ENCODE measurements at regions not wholly inside any gene's neighbourhood (a gene's known extent, or its start where the extent isn't known, plus 50 kb on each side); places are given as distances from the start of the nearest gene placed in this dataset.
"Not testable (repeated sequence)": the region's sequence is repeated elsewhere in the genome, so short reads cannot be mapped to it uniquely, and the experiment has no call there.

DNA sequence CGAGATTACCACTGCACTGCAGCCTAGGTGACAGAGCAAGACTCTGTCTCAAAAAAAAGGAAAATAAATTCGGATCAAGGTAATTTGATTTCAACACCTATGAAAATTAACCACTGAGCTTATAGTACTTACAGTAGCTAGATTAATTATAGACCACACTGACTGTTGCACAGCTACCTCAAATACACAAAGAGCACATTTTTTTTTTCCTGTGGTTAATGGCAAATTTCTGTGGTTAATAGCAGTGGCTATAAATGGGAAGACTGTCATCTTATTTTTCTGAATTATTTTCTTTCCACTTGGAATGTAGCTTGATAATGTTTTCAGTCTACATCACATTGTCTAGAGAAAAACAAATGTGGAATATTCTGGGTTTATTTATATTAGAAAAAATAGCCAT is 1661.6 kb upstream of the PCDH7 start:
- no peak overlapping the region for H3K4me3 Mint-ChIP-seq
- H3K9me3 Mint-ChIP-seq (ENCODE audit: low read depth) = peaks cover 11% of the 10 kb centered on the region
- H3K27me3 Mint-ChIP-seq = no peaks in the 10 kb centered on the region
- H3K27ac Mint-ChIP-seq = no peak overlapping the region
- no peaks in the 10 kb centered on the region for H3K4me1 Mint-ChIP-seq (ENCODE audit: low read depth)
- H3K36me3 Mint-ChIP-seq = no peaks in the 10 kb centered on the region

DNA sequence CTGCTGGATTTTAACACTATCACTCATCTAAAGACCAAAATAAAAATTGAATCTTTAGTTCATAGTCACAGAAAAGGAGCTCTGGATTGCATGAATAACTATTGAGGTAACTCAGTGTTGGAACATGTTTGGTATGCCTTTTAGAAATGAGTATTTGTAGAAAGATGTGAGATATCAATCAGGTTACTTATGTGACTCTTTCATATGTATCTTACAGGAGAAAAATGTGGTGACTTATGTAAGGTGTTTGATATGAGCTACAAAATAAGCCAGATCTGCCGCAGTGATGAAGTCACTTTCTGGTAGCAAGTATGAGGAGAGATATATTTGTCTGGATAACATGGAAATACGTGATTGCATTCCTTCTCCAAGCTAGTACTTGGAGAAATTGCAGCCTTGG is 1653.3 kb upstream of the PCDH7 start:
- no peaks in the 10 kb centered on the region for H3K36me3 Mint-ChIP-seq
- H3K4me3 Mint-ChIP-seq = no peak overlapping the region
- H3K9me3 Mint-ChIP-seq (ENCODE audit: low read depth) = peaks cover 21% of the 10 kb centered on the region
- H3K4me1 Mint-ChIP-seq (ENCODE audit: low read depth) = no peaks in the 10 kb centered on the region
- H3K27ac Mint-ChIP-seq = no peak overlapping the region
- H3K27me3 Mint-ChIP-seq = no peaks in the 10 kb centered on the region

DNA sequence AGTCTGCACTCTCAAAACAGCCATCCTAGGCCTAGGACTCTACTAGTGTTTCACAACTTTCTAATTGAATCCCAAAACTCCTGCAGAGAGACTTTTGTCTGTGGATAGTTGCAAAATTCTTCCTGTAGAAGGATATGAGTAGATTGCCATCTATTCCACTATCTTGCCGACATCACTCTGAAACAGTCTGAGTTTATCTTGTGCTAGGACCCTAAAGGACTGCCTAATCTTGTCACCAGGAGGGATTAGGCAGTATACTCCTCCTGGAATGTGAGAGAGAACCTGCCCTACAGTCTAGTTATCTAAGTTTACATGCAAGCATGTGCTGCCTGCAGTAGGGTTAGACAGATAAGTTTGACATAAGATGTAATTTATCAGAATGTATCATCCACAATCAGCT is 1646.6 kb upstream of the PCDH7 start:
- Mint-ChIP-seq H3K4me3 (no peak overlapping the region), H3K27ac (no peak overlapping the region), H3K4me1 (ENCODE audit: low read depth) (no peaks in the 10 kb centered on the region), H3K9me3 (ENCODE audit: low read depth) (peaks cover 19% of the 10 kb centered on the region), H3K36me3 (no peaks in the 10 kb centered on the region), H3K27me3 (no peaks in the 10 kb centered on the region)

DNA sequence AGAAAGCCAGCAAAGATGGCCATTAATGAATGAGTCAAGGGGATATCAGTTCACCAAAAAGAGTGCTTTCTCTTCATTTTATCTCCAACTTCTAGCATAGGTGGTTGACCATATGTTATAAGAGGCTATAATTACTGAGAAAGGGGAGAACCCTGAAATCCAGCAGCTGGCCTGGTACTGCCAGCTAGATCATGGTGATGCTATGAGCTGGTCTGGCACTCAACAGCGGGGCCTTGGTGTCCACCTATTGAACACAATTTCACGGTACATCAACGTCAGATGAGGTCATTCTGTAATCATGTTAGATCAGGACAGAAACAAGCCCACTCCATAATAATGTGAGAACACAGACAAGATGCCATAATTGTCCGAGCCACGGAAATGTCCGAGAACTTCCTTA is 1644.8 kb upstream of the PCDH7 start:
- no peak overlapping the region for H3K4me3 Mint-ChIP-seq
- H3K27ac Mint-ChIP-seq = no peak overlapping the region
- no peaks in the 10 kb centered on the region for H3K27me3 Mint-ChIP-seq
- no peaks in the 10 kb centered on the region for H3K36me3 Mint-ChIP-seq
- H3K4me1 Mint-ChIP-seq (ENCODE audit: low read depth) = no peaks in the 10 kb centered on the region
- H3K9me3 Mint-ChIP-seq (ENCODE audit: low read depth) = peaks cover 8% of the 10 kb centered on the region

GRCh38 chr4:29079260-29079659 is 1640.9 kb upstream of the PCDH7 start:
- Mint-ChIP-seq H3K27ac (no peak overlapping the region), H3K27me3 (no peaks in the 10 kb centered on the region), H3K4me3 (no peak overlapping the region), H3K36me3 (no peaks in the 10 kb centered on the region), H3K9me3 (ENCODE audit: low read depth) (no peaks in the 10 kb centered on the region), H3K4me1 (ENCODE audit: low read depth) (no peaks in the 10 kb centered on the region)

- Mint-ChIP-seq H3K4me1 (ENCODE audit: low read depth) (no peaks in the 10 kb centered on the region), H3K36me3 (no peaks in the 10 kb centered on the region), H3K4me3 (no peak overlapping the region), H3K27ac (no peak overlapping the region), H3K27me3 (no peaks in the 10 kb centered on the region), H3K9me3 (ENCODE audit: low read depth) (no peaks in the 10 kb centered on the region)
Measured at GRCh38 chr4:29081234-29081955, 1638.8 kb upstream of the PCDH7 start.

DNA sequence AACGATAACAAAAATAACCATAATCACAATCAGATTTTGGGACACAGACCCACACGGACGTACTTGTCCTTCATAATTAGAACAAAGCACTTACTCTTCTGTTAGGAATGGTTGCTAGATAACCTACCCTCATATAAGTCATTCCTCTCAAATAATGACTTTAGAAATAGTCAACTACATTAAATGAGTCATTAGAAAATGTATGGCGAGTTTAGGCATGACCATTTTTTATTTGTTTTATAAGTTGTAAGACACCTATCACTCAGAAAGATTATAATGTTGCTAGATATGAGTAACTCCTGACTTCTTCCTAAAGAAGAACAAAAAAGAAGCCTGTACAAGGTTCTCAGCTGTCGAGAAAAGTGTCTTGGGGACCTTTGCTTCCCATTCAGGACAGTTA is 1637.5 kb upstream of the PCDH7 start:
- no peaks in the 10 kb centered on the region for H3K36me3 Mint-ChIP-seq
- no peaks in the 10 kb centered on the region for H3K9me3 Mint-ChIP-seq (ENCODE audit: low read depth)
- H3K27ac Mint-ChIP-seq = no peak overlapping the region
- no peaks in the 10 kb centered on the region for H3K27me3 Mint-ChIP-seq
- no peaks in the 10 kb centered on the region for H3K4me1 Mint-ChIP-seq (ENCODE audit: low read depth)
- no peak overlapping the region for H3K4me3 Mint-ChIP-seq

GRCh38 chr4:29085748-29086147 is 1634.4 kb upstream of the PCDH7 start:
- Mint-ChIP-seq H3K27ac (no peak overlapping the region), H3K4me1 (ENCODE audit: low read depth) (no peaks in the 10 kb centered on the region), H3K27me3 (no peaks in the 10 kb centered on the region), H3K36me3 (no peaks in the 10 kb centered on the region), H3K4me3 (no peak overlapping the region), H3K9me3 (ENCODE audit: low read depth) (no peaks in the 10 kb centered on the region)

GRCh38 chr4:29104694-29105093 is 1615.5 kb upstream of the PCDH7 start:
- Mint-ChIP-seq H3K27ac (no peak overlapping the region), H3K27me3 (no peaks in the 10 kb centered on the region), H3K4me1 (ENCODE audit: low read depth) (no peaks in the 10 kb centered on the region), H3K4me3 (no peak overlapping the region), H3K36me3 (no peaks in the 10 kb centered on the region), H3K9me3 (ENCODE audit: low read depth) (peaks cover 15% of the 10 kb centered on the region)

- Mint-ChIP-seq H3K4me3 (no peak overlapping the region), H3K27ac (no peak overlapping the region), H3K4me1 (ENCODE audit: low read depth) (no peaks in the 10 kb centered on the region)
Measured at GRCh38 chr4:29113960-29114359, 1606.2 kb upstream of the PCDH7 start.

GRCh38 chr4:29117231-29117722 is 1602.9 kb upstream of the PCDH7 start:
- not testable (repeated sequence) for H3K4me3 Mint-ChIP-seq; H3K36me3 Mint-ChIP-seq; H3K4me1 Mint-ChIP-seq (ENCODE audit: low read depth); H3K27ac Mint-ChIP-seq; H3K27me3 Mint-ChIP-seq; H3K9me3 Mint-ChIP-seq (ENCODE audit: low read depth)

More at GRCh38 chr4:29113960-29114359, 1606.2 kb upstream of the PCDH7 start:
- Mint-ChIP-seq H3K27me3 (no peaks in the 10 kb centered on the region), H3K9me3 (ENCODE audit: low read depth) (peaks cover 6% of the 10 kb centered on the region), H3K36me3 (no peaks in the 10 kb centered on the region)

DNA sequence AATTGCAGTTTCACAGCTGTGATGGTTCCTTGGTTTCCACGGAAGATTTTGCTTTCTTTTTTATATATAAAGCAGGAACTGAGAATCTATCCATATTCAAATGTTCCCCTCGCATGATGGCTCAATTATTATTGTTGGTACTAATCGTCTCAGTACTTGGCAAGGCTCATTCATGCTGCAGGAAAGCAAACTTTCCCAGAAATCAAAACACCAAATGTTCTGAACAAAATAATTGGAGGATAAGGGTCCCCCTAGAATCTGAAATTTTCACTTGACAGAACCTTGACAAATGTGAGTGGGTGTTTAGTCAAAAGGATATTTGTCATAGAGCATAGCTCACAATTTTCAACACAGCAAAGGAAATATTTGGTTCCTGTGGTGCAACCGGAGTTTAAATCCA is 1598.6 kb upstream of the PCDH7 start:
- no peaks in the 10 kb centered on the region for H3K4me1 Mint-ChIP-seq (ENCODE audit: low read depth)
- H3K27ac Mint-ChIP-seq = no peak overlapping the region
- H3K9me3 Mint-ChIP-seq (ENCODE audit: low read depth) = no peaks in the 10 kb centered on the region
- no peak overlapping the region for H3K4me3 Mint-ChIP-seq
- H3K27me3 Mint-ChIP-seq = no peaks in the 10 kb centered on the region
- H3K36me3 Mint-ChIP-seq = no peaks in the 10 kb centered on the region

DNA sequence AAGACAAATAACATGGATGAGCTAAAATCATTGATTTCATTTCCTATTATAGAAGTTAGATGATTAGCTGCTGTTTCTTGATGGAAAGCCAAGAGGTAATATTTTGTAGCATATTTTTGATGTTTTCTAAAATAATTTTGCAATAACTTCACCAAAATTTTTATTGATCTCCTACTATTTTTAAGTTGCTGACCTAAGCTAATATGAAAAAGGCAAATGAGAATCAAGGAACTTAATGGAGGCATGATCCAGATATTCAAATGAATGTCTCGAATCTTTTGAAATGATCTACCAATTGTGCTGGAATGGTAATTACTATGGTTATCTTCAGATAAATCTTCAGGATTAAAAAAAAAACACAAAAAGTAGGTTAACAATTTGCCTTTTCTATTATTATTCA is 1591.4 kb upstream of the PCDH7 start:
- Mint-ChIP-seq H3K27ac (no peak overlapping the region), H3K4me1 (ENCODE audit: low read depth) (no peaks in the 10 kb centered on the region), H3K9me3 (ENCODE audit: low read depth) (peaks cover 6% of the 10 kb centered on the region), H3K36me3 (no peaks in the 10 kb centered on the region), H3K4me3 (no peak overlapping the region), H3K27me3 (no peaks in the 10 kb centered on the region)

DNA sequence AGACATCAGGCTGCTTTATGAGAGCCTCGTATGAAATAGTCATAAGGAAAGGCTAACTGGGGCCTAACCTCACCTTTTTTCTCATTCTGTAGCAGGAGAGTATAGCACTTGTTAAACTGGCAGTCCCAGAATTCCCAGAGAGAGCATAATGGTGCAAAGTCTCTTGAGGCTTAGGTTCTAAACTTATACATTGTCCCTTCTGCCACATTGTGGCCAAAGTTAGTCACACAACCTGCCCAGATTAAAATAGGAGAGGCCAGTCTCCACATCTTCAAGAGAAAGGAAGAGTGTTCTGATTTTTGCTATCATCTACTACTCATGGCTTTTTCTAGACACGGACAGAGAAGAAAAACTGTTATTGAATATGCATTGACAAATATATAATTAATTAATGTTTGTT is 1588.9 kb upstream of the PCDH7 start:
- Mint-ChIP-seq H3K27ac (no peak overlapping the region), H3K27me3 (no peaks in the 10 kb centered on the region), H3K4me3 (no peak overlapping the region), H3K36me3 (no peaks in the 10 kb centered on the region), H3K4me1 (ENCODE audit: low read depth) (no peaks in the 10 kb centered on the region), H3K9me3 (ENCODE audit: low read depth) (peaks cover 14% of the 10 kb centered on the region)

GRCh38 chr4:29142708-29143107 is 1577.5 kb upstream of the PCDH7 start:
- no peak overlapping the region for H3K27ac Mint-ChIP-seq
- H3K36me3 Mint-ChIP-seq = no peaks in the 10 kb centered on the region
- no peaks in the 10 kb centered on the region for H3K27me3 Mint-ChIP-seq
- no peak overlapping the region for H3K4me3 Mint-ChIP-seq
- no peaks in the 10 kb centered on the region for H3K4me1 Mint-ChIP-seq (ENCODE audit: low read depth)
- peaks cover 5% of the 10 kb centered on the region for H3K9me3 Mint-ChIP-seq (ENCODE audit: low read depth)

- Mint-ChIP-seq H3K27me3 (no peaks in the 10 kb centered on the region), H3K4me3 (no peak overlapping the region), H3K4me1 (ENCODE audit: low read depth) (no peaks in the 10 kb centered on the region), H3K36me3 (no peaks in the 10 kb centered on the region), H3K9me3 (ENCODE audit: low read depth) (peaks cover 22% of the 10 kb centered on the region), H3K27ac (no peak overlapping the region)
Measured at GRCh38 chr4:29151584-29151983, 1568.6 kb upstream of the PCDH7 start.
